ENCODE measurements at regions not wholly inside any gene's neighbourhood (a gene's known extent, or its start where the extent isn't known, plus 50 kb on each side); places are given as distances from the start of the nearest gene placed in this dataset.
A peak's percentile ranks its signal among the peaks of the same experiment; 100 is the strongest.
"Not testable (repeated sequence)": the region's sequence is repeated elsewhere in the genome, so short reads cannot be mapped to it uniquely, and the experiment has no call there.

- DNase-seq = no peak
Observed at GRCh38 chr17:13871261-13871660, 198.0 kb upstream of the COX10 start.

- DNase-seq = no peak
Observed at GRCh38 chr17:13874134-13874533, 195.2 kb upstream of the COX10 start.

DNA sequence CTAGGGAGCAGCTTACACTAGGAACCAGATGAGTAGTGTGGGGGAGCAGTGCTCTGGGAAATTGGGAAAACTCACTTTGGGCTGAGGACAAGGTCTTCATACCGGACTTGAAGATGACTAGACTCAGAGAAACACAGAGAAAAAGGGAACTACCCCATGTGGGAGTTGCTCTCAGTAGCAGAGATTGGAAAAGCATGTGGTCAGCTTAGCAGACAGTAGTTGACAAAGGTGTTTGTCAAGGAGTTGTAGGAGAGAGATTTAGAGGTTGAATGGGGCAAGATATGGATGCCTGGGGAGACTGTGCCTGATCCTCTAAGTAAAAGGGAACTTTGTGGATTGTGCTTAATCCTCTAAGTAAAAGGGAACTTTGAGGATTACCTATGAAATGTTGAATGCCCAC, 194.5 kb upstream of the COX10 start:
- DNase-seq = no peak

DNA sequence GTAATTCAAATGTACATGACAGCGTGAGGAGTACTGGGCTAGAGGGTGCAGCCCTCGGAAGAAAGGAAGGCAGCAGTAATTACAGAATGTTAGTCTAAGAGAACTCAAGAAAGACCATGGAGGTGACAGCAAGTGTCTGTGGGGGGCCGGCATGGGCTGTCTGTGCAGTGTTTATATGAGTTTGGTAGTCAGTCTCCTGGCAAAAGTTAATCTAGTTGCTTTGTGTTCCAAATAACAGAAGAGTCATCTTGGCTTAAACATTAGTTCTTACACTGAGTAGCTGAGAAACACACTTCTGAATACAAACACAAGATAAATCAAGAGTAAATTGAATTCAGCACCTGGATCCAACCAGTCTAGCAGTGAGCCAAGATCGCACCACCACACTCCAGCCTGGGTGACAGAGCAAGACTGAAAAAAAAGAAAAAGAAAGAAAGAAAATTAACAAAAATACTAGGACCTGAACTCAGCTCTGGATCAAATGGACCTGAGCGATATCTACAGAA, 189.3 kb upstream of the COX10 start:
- DNase-seq = no peak

DNA sequence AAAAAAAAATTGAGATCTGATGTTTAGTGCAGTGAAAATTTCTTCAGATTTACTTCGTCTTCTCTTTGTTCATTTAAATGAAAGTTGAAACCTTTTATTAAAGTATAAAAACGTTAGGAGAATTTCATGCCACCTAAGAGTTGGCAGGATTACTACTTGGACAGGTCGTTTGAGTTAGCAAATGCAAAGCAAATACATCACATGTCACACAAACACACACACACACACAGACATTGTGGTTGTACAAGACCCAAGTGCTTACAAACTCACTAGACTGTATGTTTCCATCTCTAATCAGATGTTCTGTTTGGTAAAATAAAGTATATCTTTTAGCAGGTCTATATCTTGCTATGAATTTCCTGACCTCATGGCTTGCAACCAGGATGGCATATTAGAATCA, 185.6 kb upstream of the COX10 start:
- no peak for DNase-seq

DNA sequence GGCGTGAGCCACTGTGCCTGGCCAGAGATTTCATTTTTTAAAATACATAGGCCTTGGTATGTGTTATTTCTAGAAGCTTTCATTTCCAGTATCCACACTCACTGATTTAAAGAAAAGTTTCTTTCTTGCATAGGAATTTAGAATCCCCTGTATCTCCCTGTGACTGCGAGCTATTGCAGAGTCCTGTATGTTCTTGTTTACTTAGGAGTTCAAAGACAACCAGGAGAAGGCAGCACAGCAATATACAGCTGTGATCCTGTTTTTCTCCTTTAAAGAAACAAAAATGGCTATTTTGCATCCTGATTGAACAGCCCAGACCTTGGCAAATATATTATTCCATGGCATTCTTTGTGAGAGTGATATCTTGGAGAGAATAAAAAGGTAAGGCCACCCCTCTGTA, 185.0 kb upstream of the COX10 start:
- no peak for DNase-seq

DNA sequence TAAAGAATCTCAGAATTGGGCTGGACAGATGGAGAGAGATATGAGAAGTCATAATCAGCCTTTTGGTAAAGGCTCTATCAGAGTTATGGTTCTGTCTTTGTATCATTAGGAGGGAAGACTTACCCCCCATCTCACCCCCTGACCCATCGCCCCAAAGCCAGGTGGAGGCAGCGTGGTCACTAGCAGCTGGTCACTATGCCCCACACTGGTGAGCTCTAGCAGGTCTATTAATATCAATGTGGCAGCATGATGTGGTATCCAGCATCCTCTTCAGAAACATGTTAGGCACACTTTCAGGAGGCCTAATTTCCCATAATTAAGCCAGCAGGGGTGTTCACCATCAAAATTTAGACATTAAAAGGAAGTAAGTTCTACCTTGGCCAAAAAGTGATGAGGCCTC, 183.8 kb upstream of the COX10 start:
- DNase-seq = no peak

DNA sequence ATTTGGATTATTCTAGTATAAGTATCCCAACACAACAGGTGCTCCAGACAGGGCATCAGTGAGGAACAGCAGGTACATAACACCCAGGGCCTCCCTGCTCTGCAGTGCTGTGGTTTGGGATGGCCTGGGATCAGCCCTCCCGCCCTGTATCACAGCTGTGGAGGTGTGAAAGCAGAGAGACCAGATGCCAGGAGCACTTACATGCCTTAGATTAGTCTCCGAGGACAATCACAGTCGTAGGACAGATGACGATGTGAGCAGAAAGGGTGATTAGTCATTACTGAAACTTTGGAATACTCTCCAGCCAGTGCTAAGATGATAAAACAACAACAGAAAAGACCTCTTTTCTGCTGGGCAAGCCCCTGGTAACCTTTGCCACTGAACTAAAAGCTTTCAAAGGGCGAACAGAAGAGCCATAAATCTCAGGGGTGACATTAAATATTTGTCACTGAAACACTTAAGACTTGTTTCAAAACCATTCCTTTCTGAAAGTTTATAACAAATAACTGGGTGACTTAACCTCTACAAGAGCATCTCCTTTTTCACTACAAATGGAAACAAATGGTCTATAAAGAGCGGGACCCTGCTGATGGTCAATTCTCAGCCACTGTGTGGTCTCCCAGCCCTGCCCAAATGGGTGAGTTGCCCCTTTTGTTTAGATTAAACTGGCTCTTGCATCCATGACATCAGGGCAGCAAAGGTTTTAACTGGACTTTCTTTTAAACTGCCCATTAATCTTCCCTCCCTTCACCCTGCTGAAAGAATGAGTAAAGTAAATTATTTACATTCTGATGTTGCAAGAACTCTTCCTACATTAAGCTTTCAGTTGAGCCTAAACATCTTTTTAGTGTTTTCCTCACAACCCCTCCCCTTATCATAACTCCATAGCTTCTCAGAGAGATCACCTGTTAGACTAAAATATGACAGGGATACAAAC, 183.1 kb upstream of the COX10 start:
- DNase-seq = no peak

GRCh38 chr17:13888056-13888609, 181.2 kb upstream of the COX10 start:
- no peak for DNase-seq

DNA sequence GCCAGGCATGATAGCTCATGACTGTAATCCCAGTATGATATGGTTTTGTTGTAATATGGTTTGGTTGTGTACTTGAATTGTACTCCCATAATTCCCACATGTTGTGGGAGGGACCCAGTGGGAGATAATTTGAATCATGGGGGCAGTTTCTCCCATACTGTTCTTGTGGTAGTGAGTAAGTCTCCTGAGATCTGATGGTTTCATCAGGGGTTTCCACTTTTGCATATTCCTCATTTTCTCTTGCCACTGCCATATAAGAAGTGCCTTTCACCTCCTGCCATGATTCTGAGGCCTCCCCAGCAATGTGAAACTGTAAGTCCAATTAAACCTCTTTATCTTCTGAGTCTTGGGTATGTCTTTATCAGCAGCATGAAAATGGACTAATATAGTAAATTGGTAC, 160.3 kb upstream of the COX10 start:
- not testable (repeated sequence) for DNase-seq

- no peak for DNase-seq
Observed at GRCh38 chr17:13909901-13910519, 159.3 kb upstream of the COX10 start.

DNA sequence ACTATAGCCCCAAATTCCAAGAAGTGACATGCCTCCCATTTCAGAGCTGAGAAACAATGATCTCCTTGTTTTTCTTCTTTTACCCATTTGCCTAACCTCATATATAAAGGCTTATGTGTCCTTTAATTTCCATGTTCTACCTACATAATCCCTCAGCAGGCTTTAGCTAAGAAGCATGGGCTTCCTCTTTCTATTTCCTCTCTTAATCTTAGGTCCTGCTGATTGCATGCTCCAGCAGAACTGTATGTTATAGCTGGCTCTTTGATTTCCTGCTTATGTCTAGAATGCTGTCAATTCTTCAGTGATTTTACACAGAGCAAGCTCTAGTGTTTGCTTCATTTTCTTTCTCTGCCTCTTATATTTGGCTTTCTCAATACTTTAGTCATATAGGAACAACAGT, 151.7 kb upstream of the COX10 start:
- no peak for DNase-seq

DNA sequence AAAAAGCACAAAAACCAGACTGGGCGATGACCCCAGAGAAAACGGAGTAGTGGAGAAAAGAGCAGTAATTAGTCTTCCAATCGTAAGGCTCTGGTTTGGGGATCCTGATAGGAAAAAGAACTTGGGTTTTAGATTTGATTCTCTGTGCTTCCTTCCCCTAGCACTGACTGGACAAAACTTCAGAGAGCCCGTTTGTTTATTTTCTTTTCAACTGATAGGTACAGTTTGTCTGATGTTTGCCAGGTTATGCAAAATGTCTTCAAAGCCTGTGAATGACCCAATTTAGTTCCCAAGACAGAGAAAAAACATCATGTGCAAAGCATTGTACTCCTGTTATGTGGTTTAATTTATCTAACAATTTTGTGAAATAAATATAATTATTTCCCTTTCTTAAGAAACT, 151.1 kb upstream of the COX10 start:
- DNase-seq = no peak

DNA sequence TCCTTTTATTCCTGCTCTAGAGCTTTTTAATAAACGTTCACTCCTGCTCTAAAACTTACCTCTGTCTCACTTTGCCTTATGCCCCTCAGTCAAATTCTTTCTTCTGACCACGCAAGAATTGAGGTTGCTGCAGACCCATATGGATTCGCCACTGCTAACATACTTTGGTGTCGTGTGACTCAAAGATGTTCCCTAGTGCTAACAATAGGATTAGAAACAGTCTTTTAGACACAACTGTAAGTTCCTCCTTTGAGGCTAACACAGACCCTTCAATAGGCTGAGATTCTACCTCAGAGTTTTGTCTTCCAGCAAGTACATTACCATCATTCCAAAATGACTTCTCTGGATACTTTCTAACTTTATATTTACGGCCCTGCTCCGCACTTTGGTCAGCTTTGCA, 149.5 kb upstream of the COX10 start:
- DNase-seq = no peak

- no peak for DNase-seq
Observed at GRCh38 chr17:13920413-13920812, 148.9 kb upstream of the COX10 start.

DNA sequence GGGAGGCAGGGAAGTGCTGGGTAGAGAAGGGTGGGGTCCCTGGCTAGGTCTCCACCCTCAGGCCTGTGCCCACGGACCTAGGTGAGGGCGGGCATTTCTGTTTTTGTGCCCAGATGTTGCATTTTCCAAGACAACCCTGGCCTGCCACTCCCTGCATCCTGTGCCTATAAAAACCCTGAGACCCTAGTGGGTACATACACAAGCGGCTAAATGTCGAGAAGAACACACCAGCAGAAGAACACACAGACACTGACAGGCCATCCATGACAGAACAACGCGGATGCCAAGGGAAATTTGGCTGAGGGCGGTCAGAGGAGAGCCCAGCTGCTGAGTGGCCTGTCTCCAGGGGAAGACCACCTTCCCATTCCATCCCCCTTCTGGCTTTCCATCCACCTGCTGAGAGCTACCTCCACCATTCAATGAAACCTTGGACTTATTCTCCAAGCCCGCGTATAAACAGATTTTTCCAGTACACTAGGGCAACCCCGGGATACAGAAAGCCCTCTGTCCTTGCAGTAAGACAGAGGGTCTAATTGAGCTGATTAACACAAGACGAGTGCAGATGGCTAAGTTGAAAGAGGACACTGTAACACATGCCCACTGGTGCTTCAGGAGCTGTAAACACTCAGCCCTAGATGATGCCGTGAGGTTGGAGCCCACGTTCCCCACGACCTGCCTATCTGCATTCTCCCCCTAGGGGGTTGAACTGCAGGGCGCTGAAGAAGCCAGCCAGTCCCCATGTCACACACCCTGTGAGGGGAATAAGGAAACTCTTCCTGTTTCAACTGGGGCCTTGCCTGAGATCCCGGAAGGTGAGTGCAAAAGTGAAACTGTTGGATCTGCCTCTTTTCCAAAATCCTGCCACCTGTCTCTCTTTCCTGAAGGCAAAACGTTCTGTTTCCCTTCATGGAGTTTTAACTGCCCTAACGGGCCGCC, 147.2 kb upstream of the COX10 start:
- DNase-seq = no peak

DNA sequence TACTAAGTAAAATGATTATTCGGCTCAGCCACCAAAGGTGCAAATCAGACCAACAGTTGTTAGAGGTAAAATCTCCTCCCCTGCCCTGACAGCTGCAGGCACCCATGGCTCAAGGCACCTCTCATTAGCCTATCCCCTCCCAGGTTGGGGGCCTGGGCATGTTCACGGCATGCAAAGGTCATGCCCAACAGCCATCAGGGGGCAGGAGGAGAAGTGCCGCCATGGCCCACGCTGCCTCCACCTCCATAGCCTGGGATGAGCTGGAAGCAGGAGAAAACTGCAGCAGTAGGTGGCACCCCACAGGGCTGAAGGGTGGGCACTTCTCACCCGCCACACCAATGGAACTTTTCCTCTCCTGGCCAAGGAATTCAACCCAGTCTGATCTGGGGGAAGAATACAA, 146.4 kb upstream of the COX10 start:
- no peak for DNase-seq

DNA sequence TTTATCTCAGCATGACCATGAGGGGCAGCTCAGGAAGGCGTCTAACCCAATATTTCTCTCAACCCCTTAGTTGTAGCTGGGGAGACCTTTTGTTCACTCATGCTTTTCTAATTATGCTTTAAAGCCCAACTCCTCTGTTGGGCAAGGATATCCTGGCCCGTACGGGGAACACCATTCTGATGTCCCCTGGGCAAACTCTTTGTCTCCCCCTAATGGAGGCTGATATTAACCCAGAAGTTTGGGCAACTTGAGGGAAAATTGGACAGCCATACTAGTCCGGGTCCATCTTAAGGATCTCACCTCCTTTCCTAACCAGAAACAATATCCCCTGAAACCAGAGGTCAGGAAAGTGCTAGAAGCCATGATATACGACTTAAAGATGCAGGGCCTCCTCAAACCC, 143.7 kb upstream of the COX10 start:
- no peak for DNase-seq

DNA sequence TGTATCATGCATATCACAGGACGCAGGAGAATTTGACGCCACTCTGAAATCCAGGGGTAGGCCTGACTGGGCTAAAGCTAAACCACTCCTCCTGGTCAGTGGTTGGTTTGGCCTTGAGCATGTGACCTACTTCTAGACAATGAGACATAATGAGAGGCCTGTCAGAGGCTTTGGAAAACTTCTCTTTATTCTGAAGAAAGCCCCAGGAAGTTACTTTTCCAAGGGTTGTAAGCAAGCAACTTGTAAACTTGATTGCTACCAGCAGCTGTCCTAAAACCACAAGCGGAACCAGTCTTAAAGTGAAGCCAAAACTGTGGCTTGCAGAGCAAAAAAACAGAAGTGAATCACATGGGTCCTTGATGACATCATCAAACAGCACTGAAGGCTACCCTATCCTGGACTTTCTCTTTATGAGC, 138.2 kb upstream of the COX10 start:
- DNase-seq = peak; percentile 13 to 18

DNA sequence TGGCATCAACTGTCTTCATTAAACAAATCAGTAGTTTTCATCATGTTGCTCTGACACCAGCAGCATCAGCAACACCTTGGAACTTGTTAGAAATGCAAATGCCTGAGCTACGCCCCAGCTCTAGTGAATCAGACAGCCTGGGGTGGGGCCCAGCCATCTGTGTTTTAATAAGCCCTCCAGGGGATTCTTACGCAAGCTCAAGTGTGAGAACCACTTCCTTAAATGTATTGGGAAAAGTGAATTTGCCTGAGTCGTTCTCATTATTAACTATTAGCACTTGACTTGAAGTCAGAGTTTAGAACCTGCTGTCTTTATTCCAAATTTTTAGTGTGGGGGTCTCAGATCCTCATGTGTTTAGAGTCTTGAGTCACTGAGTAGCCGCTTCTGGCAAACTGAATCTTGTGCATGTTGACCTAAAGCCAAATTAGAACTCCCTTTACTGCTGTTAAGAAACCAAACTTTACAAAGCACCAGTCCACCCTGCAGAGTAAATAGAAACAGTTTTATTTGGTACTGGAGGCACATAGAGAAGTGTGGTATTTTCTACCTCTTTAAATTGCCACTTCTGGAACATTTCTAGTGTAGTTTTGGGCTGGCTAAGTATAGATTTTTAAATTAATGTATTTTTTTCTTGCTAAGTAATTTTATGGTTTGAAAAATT, 137.4 kb upstream of the COX10 start:
- no peak for DNase-seq

GRCh38 chr17:13933441-13934276, 135.6 kb upstream of the COX10 start:
- DNase-seq = no peak

Data from hippocampal formation (tissue), 2 donors.